OCI-LY7 (cell line): ENCODE measurements at regions not wholly inside any gene's neighbourhood (a gene's known extent, or its start where the extent isn't known, plus 50 kb on each side); places are given as distances from the start of the nearest gene placed in this dataset.

Experiments used
- EZH2phosphoT487 ChIP-seq: fragments of 200-600 bp; sonication (generic); IDR thresholded peaks from 2 replicates; pipeline ENCODE4 v1.6.1; 2018; ENCODE audit warnings: low read depth, borderline replicate concordance, mild to moderate bottlenecking, mixed run types, antibody characterized with exemption, low read length, moderate library complexity, mixed read lengths
- TF ChIP-seq, protein P1 (sequence below): fragments of 200-600 bp; sonication (generic); conservative IDR thresholded peaks from 2 replicates; pipeline ENCODE4 v1.5.1; 2014; ENCODE audit warnings: mild to moderate bottlenecking, antibody characterized with exemption, low read length, moderate library complexity, mixed read lengths

- TF ChIP-seq, protein P1, sequence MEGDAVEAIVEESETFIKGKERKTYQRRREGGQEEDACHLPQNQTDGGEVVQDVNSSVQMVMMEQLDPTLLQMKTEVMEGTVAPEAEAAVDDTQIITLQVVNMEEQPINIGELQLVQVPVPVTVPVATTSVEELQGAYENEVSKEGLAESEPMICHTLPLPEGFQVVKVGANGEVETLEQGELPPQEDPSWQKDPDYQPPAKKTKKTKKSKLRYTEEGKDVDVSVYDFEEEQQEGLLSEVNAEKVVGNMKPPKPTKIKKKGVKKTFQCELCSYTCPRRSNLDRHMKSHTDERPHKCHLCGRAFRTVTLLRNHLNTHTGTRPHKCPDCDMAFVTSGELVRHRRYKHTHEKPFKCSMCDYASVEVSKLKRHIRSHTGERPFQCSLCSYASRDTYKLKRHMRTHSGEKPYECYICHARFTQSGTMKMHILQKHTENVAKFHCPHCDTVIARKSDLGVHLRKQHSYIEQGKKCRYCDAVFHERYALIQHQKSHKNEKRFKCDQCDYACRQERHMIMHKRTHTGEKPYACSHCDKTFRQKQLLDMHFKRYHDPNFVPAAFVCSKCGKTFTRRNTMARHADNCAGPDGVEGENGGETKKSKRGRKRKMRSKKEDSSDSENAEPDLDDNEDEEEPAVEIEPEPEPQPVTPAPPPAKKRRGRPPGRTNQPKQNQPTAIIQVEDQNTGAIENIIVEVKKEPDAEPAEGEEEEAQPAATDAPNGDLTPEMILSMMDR = no peak
- no peak for TF ChIP-seq EZH2phosphoT487
Measured at GRCh38 chr14:25828562-25828961, 769.3 kb downstream of the NOVA1 start.
